ENCODE measurements at regions not wholly inside any gene's neighbourhood (a gene's known extent, or its start where the extent isn't known, plus 50 kb on each side); places are given as distances from the start of the nearest gene placed in this dataset.

- TF ChIP-seq, protein P1, sequence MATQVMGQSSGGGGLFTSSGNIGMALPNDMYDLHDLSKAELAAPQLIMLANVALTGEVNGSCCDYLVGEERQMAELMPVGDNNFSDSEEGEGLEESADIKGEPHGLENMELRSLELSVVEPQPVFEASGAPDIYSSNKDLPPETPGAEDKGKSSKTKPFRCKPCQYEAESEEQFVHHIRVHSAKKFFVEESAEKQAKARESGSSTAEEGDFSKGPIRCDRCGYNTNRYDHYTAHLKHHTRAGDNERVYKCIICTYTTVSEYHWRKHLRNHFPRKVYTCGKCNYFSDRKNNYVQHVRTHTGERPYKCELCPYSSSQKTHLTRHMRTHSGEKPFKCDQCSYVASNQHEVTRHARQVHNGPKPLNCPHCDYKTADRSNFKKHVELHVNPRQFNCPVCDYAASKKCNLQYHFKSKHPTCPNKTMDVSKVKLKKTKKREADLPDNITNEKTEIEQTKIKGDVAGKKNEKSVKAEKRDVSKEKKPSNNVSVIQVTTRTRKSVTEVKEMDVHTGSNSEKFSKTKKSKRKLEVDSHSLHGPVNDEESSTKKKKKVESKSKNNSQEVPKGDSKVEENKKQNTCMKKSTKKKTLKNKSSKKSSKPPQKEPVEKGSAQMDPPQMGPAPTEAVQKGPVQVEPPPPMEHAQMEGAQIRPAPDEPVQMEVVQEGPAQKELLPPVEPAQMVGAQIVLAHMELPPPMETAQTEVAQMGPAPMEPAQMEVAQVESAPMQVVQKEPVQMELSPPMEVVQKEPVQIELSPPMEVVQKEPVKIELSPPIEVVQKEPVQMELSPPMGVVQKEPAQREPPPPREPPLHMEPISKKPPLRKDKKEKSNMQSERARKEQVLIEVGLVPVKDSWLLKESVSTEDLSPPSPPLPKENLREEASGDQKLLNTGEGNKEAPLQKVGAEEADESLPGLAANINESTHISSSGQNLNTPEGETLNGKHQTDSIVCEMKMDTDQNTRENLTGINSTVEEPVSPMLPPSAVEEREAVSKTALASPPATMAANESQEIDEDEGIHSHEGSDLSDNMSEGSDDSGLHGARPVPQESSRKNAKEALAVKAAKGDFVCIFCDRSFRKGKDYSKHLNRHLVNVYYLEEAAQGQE (IDR thresholded peaks at IDR 0.05; ENCODE audit: low read depth): no peak
- TF ChIP-seq USF1 (IDR thresholded peaks at IDR 0.05): no peak
- no peak for TF ChIP-seq TEAD4 (IDR thresholded peaks at IDR 0.05)
- TF ChIP-seq TCF12 (IDR thresholded peaks at IDR 0.05; ENCODE audit: low read depth): no peak
- no peak for TF ChIP-seq FOXM1 (IDR thresholded peaks at IDR 0.05; ENCODE audit: borderline replicate concordance, low read depth)
- no peak for TF ChIP-seq YY1 (IDR thresholded peaks at IDR 0.05; ENCODE audit: low read depth)
- no peak for TF ChIP-seq EGR1 (IDR thresholded peaks at IDR 0.05)
These were observed 651.3 kb downstream of the MED13L start for GRCh38 chr12:115626210-115626609.

DNA sequence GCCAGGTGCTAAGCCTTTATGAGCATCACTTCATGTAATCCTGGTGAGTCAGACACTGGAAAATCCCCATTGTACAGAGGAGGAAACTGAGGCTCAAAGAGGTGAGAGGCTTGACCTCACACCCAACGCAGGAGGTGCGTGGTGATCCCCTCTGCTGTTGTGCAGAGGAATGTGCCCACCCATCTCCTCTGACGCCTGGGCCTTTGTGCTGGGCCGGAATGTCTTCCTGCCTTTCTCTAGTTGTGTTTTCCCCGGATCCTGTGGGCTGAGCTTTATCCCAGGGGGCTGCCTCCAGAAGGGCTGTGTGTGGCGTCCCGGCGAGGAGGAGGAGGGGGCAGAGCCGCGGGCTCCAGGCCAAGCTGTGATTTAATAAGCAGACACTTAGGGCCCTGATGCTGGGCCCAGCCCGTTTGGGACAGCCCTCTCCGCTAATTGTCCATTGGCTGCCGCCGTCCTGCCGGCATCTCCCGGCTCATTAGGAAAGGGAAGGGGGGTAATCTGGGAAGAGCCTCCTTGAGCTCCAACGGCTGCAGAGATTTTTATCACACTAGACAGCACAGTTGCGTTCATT, 653.6 kb downstream of the MED13L start:
- TF ChIP-seq TAF1 (IDR thresholded peaks at IDR 0.05; ENCODE audit: low read depth) (no peak), TCF12 (IDR thresholded peaks at IDR 0.05; ENCODE audit: low read depth) (no peak)

- TF ChIP-seq FOXM1 (IDR thresholded peaks at IDR 0.05; ENCODE audit: borderline replicate concordance, low read depth) (no peak), EGR1 (IDR thresholded peaks at IDR 0.05) (no peak), ZBTB7A (IDR thresholded peaks at IDR 0.05; ENCODE audit: low read depth) (no peak)
These were observed 654.2 kb downstream of the MED13L start for GRCh38 chr12:115623275-115623674.

DNA sequence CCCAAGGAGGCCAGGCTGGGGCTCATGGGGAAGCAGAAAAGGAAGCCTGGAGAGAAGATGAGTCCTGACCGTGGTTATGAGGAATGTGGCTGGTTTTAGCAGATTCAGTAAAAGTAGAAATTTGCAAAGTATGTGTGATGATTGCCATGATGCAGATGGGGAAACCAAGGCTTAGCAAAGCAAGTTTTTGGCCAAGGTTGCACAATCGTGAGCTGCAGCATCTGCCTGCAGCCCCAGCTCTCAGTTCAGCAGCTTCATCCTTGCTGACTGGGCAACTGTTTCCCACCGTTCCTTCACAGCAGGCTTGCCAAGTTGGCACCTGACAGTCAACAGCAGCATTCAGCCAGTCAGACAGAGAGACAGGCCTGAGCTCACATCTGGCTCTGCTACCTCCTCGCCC, 656.7 kb downstream of the MED13L start:
- TF ChIP-seq EGR1 (IDR thresholded peaks at IDR 0.05): no peak
- no peak for TF ChIP-seq FOXM1 (IDR thresholded peaks at IDR 0.05; ENCODE audit: borderline replicate concordance, low read depth)
- TF ChIP-seq ZBTB7A (IDR thresholded peaks at IDR 0.05; ENCODE audit: low read depth): no peak
- no peak for TF ChIP-seq EP300 (IDR thresholded peaks at IDR 0.05; ENCODE audit: borderline replicate concordance)
- no peak for TF ChIP-seq RAD21 (IDR thresholded peaks at IDR 0.05; ENCODE audit: low read depth)
- TF ChIP-seq USF1 (IDR thresholded peaks at IDR 0.05): no peak
- TF ChIP-seq CREB1 (IDR thresholded peaks at IDR 0.05; ENCODE audit: low read depth): no peak
- TF ChIP-seq TEAD4 (IDR thresholded peaks at IDR 0.05): no peak
- no peak for TF ChIP-seq CEBPB (IDR thresholded peaks at IDR 0.05)
- TF ChIP-seq NFIC (IDR thresholded peaks at IDR 0.05): no peak
- TF ChIP-seq, protein P1 (IDR thresholded peaks at IDR 0.05; ENCODE audit: low read depth): no peak
- no peak for TF ChIP-seq MAX (IDR thresholded peaks at IDR 0.05)
- TF ChIP-seq YY1 (IDR thresholded peaks at IDR 0.05; ENCODE audit: low read depth): no peak
- TF ChIP-seq TCF12 (IDR thresholded peaks at IDR 0.05; ENCODE audit: low read depth): no peak
- no peak for TF ChIP-seq TAF1 (IDR thresholded peaks at IDR 0.05; ENCODE audit: low read depth)

- no peak for TF ChIP-seq TAF1 (IDR thresholded peaks at IDR 0.05; ENCODE audit: low read depth)
- TF ChIP-seq YY1 (IDR thresholded peaks at IDR 0.05; ENCODE audit: low read depth): no peak
- TF ChIP-seq EGR1 (IDR thresholded peaks at IDR 0.05): no peak
- TF ChIP-seq MAX (IDR thresholded peaks at IDR 0.05): no peak
- TF ChIP-seq NFIC (IDR thresholded peaks at IDR 0.05): no peak
- no peak for TF ChIP-seq EP300 (IDR thresholded peaks at IDR 0.05; ENCODE audit: borderline replicate concordance)
- TF ChIP-seq, protein P1 (IDR thresholded peaks at IDR 0.05; ENCODE audit: low read depth): no peak
- no peak for TF ChIP-seq TCF12 (IDR thresholded peaks at IDR 0.05; ENCODE audit: low read depth)
- no peak for TF ChIP-seq CREB1 (IDR thresholded peaks at IDR 0.05; ENCODE audit: low read depth)
- no peak for TF ChIP-seq USF1 (IDR thresholded peaks at IDR 0.05)
- no peak for TF ChIP-seq FOXM1 (IDR thresholded peaks at IDR 0.05; ENCODE audit: borderline replicate concordance, low read depth)
- TF ChIP-seq ZBTB7A (IDR thresholded peaks at IDR 0.05; ENCODE audit: low read depth): no peak
- no peak for TF ChIP-seq RAD21 (IDR thresholded peaks at IDR 0.05; ENCODE audit: low read depth)
- TF ChIP-seq TEAD4 (IDR thresholded peaks at IDR 0.05): no peak
These were observed 657.6 kb downstream of the MED13L start for GRCh38 chr12:115619889-115620288.
